ENCODE measurements at regions not wholly inside any gene's neighbourhood (a gene's known extent, or its start where the extent isn't known, plus 50 kb on each side); places are given as distances from the start of the nearest gene placed in this dataset.
"Not testable (repeated sequence)": the region's sequence is repeated elsewhere in the genome, so short reads cannot be mapped to it uniquely, and the experiment has no call there.

GRCh38 chr14:44625098-44625497 is 118.0 kb upstream of the FSCB start:
- no peak for ATAC-seq (replicated peaks; ENCODE audit: extremely low read depth, poor library complexity, severe bottlenecking)
- no peaks in the 10 kb centered on the region for H3K9me3 Mint-ChIP-seq
- peaks cover 2% of the 10 kb centered on the region for H3K36me3 Mint-ChIP-seq (ENCODE audit: insufficient read depth)
- no peaks in the 10 kb centered on the region for H3K27me3 Mint-ChIP-seq
- no peak overlapping the region for H3K4me3 Mint-ChIP-seq
- no peak overlapping the region for H3K27ac Mint-ChIP-seq (ENCODE audit: low read depth)
- H3K4me1 Mint-ChIP-seq: no peaks in the 10 kb centered on the region
- DNase-seq (ENCODE audit: low spot score in 2 of 2): no peak

- ATAC-seq (replicated peaks; ENCODE audit: extremely low read depth, poor library complexity, severe bottlenecking) (no peak), DNase-seq (ENCODE audit: low spot score in 2 of 2) (no peak)
- Mint-ChIP-seq H3K27me3 (no peaks in the 10 kb centered on the region), H3K9me3 (no peaks in the 10 kb centered on the region), H3K36me3 (ENCODE audit: insufficient read depth) (no peaks in the 10 kb centered on the region), H3K4me1 (no peaks in the 10 kb centered on the region), H3K4me3 (no peak overlapping the region), H3K27ac (ENCODE audit: low read depth) (no peak overlapping the region)
These were observed 113.3 kb upstream of the FSCB start for GRCh38 chr14:44620121-44621019.

GRCh38 chr14:44616204-44616603 is 109.1 kb upstream of the FSCB start:
- ATAC-seq (replicated peaks; ENCODE audit: extremely low read depth, poor library complexity, severe bottlenecking) (no peak), DNase-seq (ENCODE audit: low spot score in 2 of 2) (no peak)
- Mint-ChIP-seq H3K36me3 (ENCODE audit: insufficient read depth) (no peaks in the 10 kb centered on the region), H3K27me3 (no peaks in the 10 kb centered on the region), H3K27ac (ENCODE audit: low read depth) (no peak overlapping the region), H3K4me1 (no peaks in the 10 kb centered on the region), H3K9me3 (no peaks in the 10 kb centered on the region), H3K4me3 (no peak overlapping the region)

GRCh38 chr14:44613061-44613712 is 106.1 kb upstream of the FSCB start:
- no peaks in the 10 kb centered on the region for H3K36me3 Mint-ChIP-seq (ENCODE audit: insufficient read depth)
- no peak for ATAC-seq (replicated peaks; ENCODE audit: extremely low read depth, poor library complexity, severe bottlenecking)
- DNase-seq (ENCODE audit: low spot score in 2 of 2): no peak
- H3K9me3 Mint-ChIP-seq: no peaks in the 10 kb centered on the region
- no peak overlapping the region for H3K4me3 Mint-ChIP-seq
- no peak overlapping the region for H3K27ac Mint-ChIP-seq (ENCODE audit: low read depth)
- H3K27me3 Mint-ChIP-seq: no peaks in the 10 kb centered on the region
- no peaks in the 10 kb centered on the region for H3K4me1 Mint-ChIP-seq

- DNase-seq (ENCODE audit: low spot score in 2 of 2) (no peak), ATAC-seq (replicated peaks; ENCODE audit: extremely low read depth, poor library complexity, severe bottlenecking) (no peak)
- H3K9me3 Mint-ChIP-seq: peaks cover 4% of the 10 kb centered on the region
- no peaks in the 10 kb centered on the region for H3K4me1 Mint-ChIP-seq
- H3K36me3 Mint-ChIP-seq (ENCODE audit: insufficient read depth): no peaks in the 10 kb centered on the region
- H3K27me3 Mint-ChIP-seq: no peaks in the 10 kb centered on the region
- H3K27ac Mint-ChIP-seq (ENCODE audit: low read depth): no peak overlapping the region
- H3K4me3 Mint-ChIP-seq: no peak overlapping the region
These were observed 104.9 kb upstream of the FSCB start for GRCh38 chr14:44612002-44612401.

GRCh38 chr14:44609876-44610510 is 102.9 kb upstream of the FSCB start:
- DNase-seq (ENCODE audit: low spot score in 2 of 2) (no peak), ATAC-seq (replicated peaks; ENCODE audit: extremely low read depth, poor library complexity, severe bottlenecking) (no peak)
- no peaks in the 10 kb centered on the region for H3K4me1 Mint-ChIP-seq
- H3K36me3 Mint-ChIP-seq (ENCODE audit: insufficient read depth): no peaks in the 10 kb centered on the region
- no peaks in the 10 kb centered on the region for H3K27me3 Mint-ChIP-seq
- no peak overlapping the region for H3K4me3 Mint-ChIP-seq
- peaks cover 11% of the 10 kb centered on the region for H3K9me3 Mint-ChIP-seq
- H3K27ac Mint-ChIP-seq (ENCODE audit: low read depth): no peak overlapping the region

GRCh38 chr14:44609201-44609600 is 102.1 kb upstream of the FSCB start:
- no peak for ATAC-seq (replicated peaks; ENCODE audit: extremely low read depth, poor library complexity, severe bottlenecking)
- DNase-seq (ENCODE audit: low spot score in 2 of 2): no peak
- H3K4me1 Mint-ChIP-seq: no peaks in the 10 kb centered on the region
- no peak overlapping the region for H3K4me3 Mint-ChIP-seq
- no peak overlapping the region for H3K27ac Mint-ChIP-seq (ENCODE audit: low read depth)
- no peaks in the 10 kb centered on the region for H3K36me3 Mint-ChIP-seq (ENCODE audit: insufficient read depth)
- peaks cover 11% of the 10 kb centered on the region for H3K9me3 Mint-ChIP-seq
- no peaks in the 10 kb centered on the region for H3K27me3 Mint-ChIP-seq

GRCh38 chr14:44607701-44608100 is 100.6 kb upstream of the FSCB start:
- Mint-ChIP-seq H3K4me3 (no peak overlapping the region), H3K4me1 (no peaks in the 10 kb centered on the region), H3K27me3 (no peaks in the 10 kb centered on the region), H3K9me3 (peaks cover 11% of the 10 kb centered on the region), H3K27ac (ENCODE audit: low read depth) (no peak overlapping the region), H3K36me3 (ENCODE audit: insufficient read depth) (no peaks in the 10 kb centered on the region)
- ATAC-seq (replicated peaks; ENCODE audit: extremely low read depth, poor library complexity, severe bottlenecking) (no peak), DNase-seq (ENCODE audit: low spot score in 2 of 2) (no peak)

GRCh38 chr14:44606576-44606975 is 99.5 kb upstream of the FSCB start:
- Mint-ChIP-seq H3K9me3 (peaks cover 11% of the 10 kb centered on the region), H3K36me3 (ENCODE audit: insufficient read depth) (no peaks in the 10 kb centered on the region), H3K27ac (ENCODE audit: low read depth) (no peak overlapping the region), H3K27me3 (no peaks in the 10 kb centered on the region), H3K4me3 (no peak overlapping the region), H3K4me1 (no peaks in the 10 kb centered on the region)
- no peak for ATAC-seq (replicated peaks; ENCODE audit: extremely low read depth, poor library complexity, severe bottlenecking)
- no peak for DNase-seq (ENCODE audit: low spot score in 2 of 2)

- not testable (repeated sequence) for H3K36me3 Mint-ChIP-seq (ENCODE audit: insufficient read depth); H3K9me3 Mint-ChIP-seq; H3K4me1 Mint-ChIP-seq; DNase-seq (ENCODE audit: low spot score in 2 of 2); H3K27ac Mint-ChIP-seq (ENCODE audit: low read depth); H3K4me3 Mint-ChIP-seq; H3K27me3 Mint-ChIP-seq; ATAC-seq (replicated peaks; ENCODE audit: extremely low read depth, poor library complexity, severe bottlenecking)
These were observed 94.2 kb upstream of the FSCB start for GRCh38 chr14:44601266-44601665.

GRCh38 chr14:44589180-44589579 is 82.1 kb upstream of the FSCB start:
- no peaks in the 10 kb centered on the region for H3K27me3 Mint-ChIP-seq
- DNase-seq (ENCODE audit: low spot score in 2 of 2) (no peak), ATAC-seq (replicated peaks; ENCODE audit: extremely low read depth, poor library complexity, severe bottlenecking) (no peak)
- H3K4me1 Mint-ChIP-seq: no peaks in the 10 kb centered on the region
- H3K9me3 Mint-ChIP-seq: peaks cover 4% of the 10 kb centered on the region
- no peaks in the 10 kb centered on the region for H3K36me3 Mint-ChIP-seq (ENCODE audit: insufficient read depth)
- H3K27ac Mint-ChIP-seq (ENCODE audit: low read depth): no peak overlapping the region
- H3K4me3 Mint-ChIP-seq: no peak overlapping the region

- Mint-ChIP-seq H3K9me3 (peaks cover 6% of the 10 kb centered on the region), H3K27ac (ENCODE audit: low read depth) (no peak overlapping the region), H3K4me1 (no peaks in the 10 kb centered on the region), H3K4me3 (no peak overlapping the region), H3K36me3 (ENCODE audit: insufficient read depth) (no peaks in the 10 kb centered on the region), H3K27me3 (no peaks in the 10 kb centered on the region)
- no peak for ATAC-seq (replicated peaks; ENCODE audit: extremely low read depth, poor library complexity, severe bottlenecking)
- no peak for DNase-seq (ENCODE audit: low spot score in 2 of 2)
These were observed 79.8 kb upstream of the FSCB start for GRCh38 chr14:44586910-44587309.

GRCh38 chr14:44576356-44576755 is 69.3 kb upstream of the FSCB start:
- ATAC-seq (replicated peaks; ENCODE audit: extremely low read depth, poor library complexity, severe bottlenecking): no peak

More at GRCh38 chr14:44576356-44576755, 69.3 kb upstream of the FSCB start:
- peaks cover 6% of the 10 kb centered on the region for H3K9me3 Mint-ChIP-seq
- H3K27me3 Mint-ChIP-seq: no peaks in the 10 kb centered on the region
- no peaks in the 10 kb centered on the region for H3K36me3 Mint-ChIP-seq (ENCODE audit: insufficient read depth)
- no peak overlapping the region for H3K27ac Mint-ChIP-seq (ENCODE audit: low read depth)
- no peak overlapping the region for H3K4me3 Mint-ChIP-seq
- H3K4me1 Mint-ChIP-seq: no peaks in the 10 kb centered on the region
- DNase-seq (ENCODE audit: low spot score in 2 of 2): no peak
